PC-3 (cell line): ENCODE measurements at regions not wholly inside any gene's neighbourhood (a gene's known extent, or its start where the extent isn't known, plus 50 kb on each side); places are given as distances from the start of the nearest gene placed in this dataset.

ENCODE experiments used
- ATAC-seq: fragments of 200-7000 bp; cut with Tn5 transposase; 2 replicates; pipeline ENCODE4 v1.9.1; 2020; ENCODE audit warnings: mild to moderate bottlenecking, moderate library complexity
- BruUV-seq: library from RNA; stranded (reverse); fragments of 400-500 nt; replicated peaks from 2 replicates; lab custom pipeline; 2021; lab: Mats Ljungman, UMichigan
- CTCF ChIA-PET: fragments of 300-600 bp; sonication (Branson Sonifier 250); formaldehyde crosslinking; loops from one replicate; lab custom pipeline; 2022; ENCODE audit warnings: antibody characterized with exemption; lab: Charles Lee
- POLR2A ChIA-PET: fragments of 300-600 bp; sonication (Branson Sonifier 250); formaldehyde crosslinking; loops from one replicate; lab custom pipeline; 2022; ENCODE audit warnings: antibody characterized with exemption; ENCODE audit not compliant: unreplicated experiment; lab: Charles Lee
- DNase-seq: peaks from one replicate; pipeline ENCODE4 v3.0.0-alpha.2; 2015
- H2AFZ ChIP-seq: fragments of 300-600 bp; sonication (generic); 2 replicates; pipeline ENCODE4 v1.6.0; 2016; ENCODE audit warnings: antibody characterized with exemption, low read length
- H3F3A ChIP-seq: fragments of 300-600 bp; sonication (generic); one replicate; pipeline ENCODE4 v1.6.0; 2017; ENCODE audit warnings: antibody characterized with exemption, low read length, control low read depth, mild to moderate bottlenecking; ENCODE audit not compliant: unreplicated experiment
- H3K27ac ChIP-seq: fragments of 300-600 bp; sonication (generic); 2 replicates; pipeline ENCODE4 v1.5.1; 2016; ENCODE audit warnings: mild to moderate bottlenecking, low read length
- H3K27me3 ChIP-seq: fragments of 300-600 bp; sonication (generic); 2 replicates; pipeline ENCODE4 v1.6.1; 2016; ENCODE audit warnings: low read length, mixed read lengths
- H3K36me3 ChIP-seq: fragments of 300-600 bp; sonication (generic); 2 replicates; pipeline ENCODE4 v1.6.1; 2016; ENCODE audit warnings: low read depth, mixed run types, low read length, mixed read lengths
- H3K4me1 ChIP-seq: fragments of 300-600 bp; sonication (generic); 2 replicates; pipeline ENCODE4 v1.5.1; 2016; ENCODE audit warnings: low read length; ENCODE audit not compliant: insufficient read depth
- H3K4me2 ChIP-seq: fragments of 300-600 bp; sonication (generic); 2 replicates; pipeline ENCODE4 v1.6.0; 2016; ENCODE audit warnings: low read length
- H3K4me3 ChIP-seq: fragments of 300-600 bp; sonication (generic); 2 replicates; pipeline ENCODE4 v1.5.1; 2016; ENCODE audit warnings: mild to moderate bottlenecking, low read length, mixed read lengths
- H3K79me2 ChIP-seq: fragments of 300-600 bp; sonication (generic); 2 replicates; pipeline ENCODE4 v1.6.1; 2017; ENCODE audit warnings: low read length, mixed read lengths
- H3K9ac ChIP-seq: fragments of 300-600 bp; sonication (generic); 2 replicates; pipeline ENCODE4 v1.6.0; 2016; ENCODE audit warnings: mild to moderate bottlenecking, low read length
- H3K9me2 ChIP-seq: fragments of 300-600 bp; sonication (generic); replicated peaks from 2 replicates; pipeline ENCODE4 v1.6.1; 2016; ENCODE audit warnings: mixed run types, low read length, mixed read lengths
- H3K9me3 ChIP-seq: fragments of 300-600 bp; sonication (generic); 2 replicates; pipeline ENCODE4 v1.6.1; 2016; ENCODE audit warnings: low read length, mixed read lengths
- H4K20me1 ChIP-seq: fragments of 300-600 bp; sonication (generic); 2 replicates; pipeline ENCODE4 v1.6.1; 2016; ENCODE audit warnings: low read length, mixed read lengths
- EZH2 ChIP-seq: fragments of 300-600 bp; sonication (generic); IDR thresholded peaks from one replicate; pipeline ENCODE4 v1.6.1; 2017; ENCODE audit warnings: antibody characterized with exemption, mild to moderate bottlenecking, low read length; ENCODE audit not compliant: unreplicated experiment
- EZH2phosphoT487 ChIP-seq: fragments of 300-600 bp; sonication (generic); IDR thresholded peaks from 2 replicates; pipeline ENCODE4 v1.6.1; 2018; ENCODE audit warnings: mild to moderate bottlenecking, antibody characterized with exemption, low read length, borderline replicate concordance
- intact Hi-C: fragments of 100-400 bp; cut with micrococcal nuclease; formaldehyde crosslinking; loops from 2 replicates; pipeline ENCODE4 v1.9.0; 2023
- TF ChIP-seq, protein P1 (sequence below): fragments of 300-600 bp; sonication (generic); conservative IDR thresholded peaks from 2 replicates; pipeline ENCODE4 v1.5.1; 2017; ENCODE audit warnings: antibody characterized with exemption, low read depth, mild to moderate bottlenecking, low read length

DNA sequence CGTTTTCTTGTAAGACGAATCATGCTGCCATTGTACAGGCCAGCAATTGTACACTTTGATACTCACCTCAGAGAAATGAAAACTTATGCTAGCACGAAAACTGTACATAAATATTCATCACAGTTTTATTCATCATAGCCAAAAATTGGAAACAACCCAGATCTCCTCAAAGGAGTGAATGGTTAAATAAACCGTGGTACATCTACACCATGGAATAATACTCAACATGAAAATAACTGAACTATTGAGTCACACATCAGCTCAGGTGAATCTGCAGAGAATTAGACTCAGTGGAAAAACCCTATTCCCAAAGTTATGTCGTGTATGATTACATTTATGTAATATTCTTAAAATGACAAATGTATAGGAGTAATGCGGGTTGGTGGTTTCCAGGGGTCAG, 251.0 kb upstream of the HDAC4 start:
- BruUV-seq: no TSS peak
- H3F3A ChIP-seq: no peaks in the 10 kb centered on the region
- H3K27ac ChIP-seq: no peak overlapping the region
- H3K9ac ChIP-seq: no peak overlapping the region
- H3K9me2 ChIP-seq: no peaks in the 10 kb centered on the region
- intact Hi-C loops: no loop called here
- no peaks in the 10 kb centered on the region for H3K79me2 ChIP-seq
- TF ChIP-seq, protein P1, sequence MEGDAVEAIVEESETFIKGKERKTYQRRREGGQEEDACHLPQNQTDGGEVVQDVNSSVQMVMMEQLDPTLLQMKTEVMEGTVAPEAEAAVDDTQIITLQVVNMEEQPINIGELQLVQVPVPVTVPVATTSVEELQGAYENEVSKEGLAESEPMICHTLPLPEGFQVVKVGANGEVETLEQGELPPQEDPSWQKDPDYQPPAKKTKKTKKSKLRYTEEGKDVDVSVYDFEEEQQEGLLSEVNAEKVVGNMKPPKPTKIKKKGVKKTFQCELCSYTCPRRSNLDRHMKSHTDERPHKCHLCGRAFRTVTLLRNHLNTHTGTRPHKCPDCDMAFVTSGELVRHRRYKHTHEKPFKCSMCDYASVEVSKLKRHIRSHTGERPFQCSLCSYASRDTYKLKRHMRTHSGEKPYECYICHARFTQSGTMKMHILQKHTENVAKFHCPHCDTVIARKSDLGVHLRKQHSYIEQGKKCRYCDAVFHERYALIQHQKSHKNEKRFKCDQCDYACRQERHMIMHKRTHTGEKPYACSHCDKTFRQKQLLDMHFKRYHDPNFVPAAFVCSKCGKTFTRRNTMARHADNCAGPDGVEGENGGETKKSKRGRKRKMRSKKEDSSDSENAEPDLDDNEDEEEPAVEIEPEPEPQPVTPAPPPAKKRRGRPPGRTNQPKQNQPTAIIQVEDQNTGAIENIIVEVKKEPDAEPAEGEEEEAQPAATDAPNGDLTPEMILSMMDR: no peak
- TF ChIP-seq EZH2phosphoT487: no peak
- TF ChIP-seq EZH2: no peak
- ChIA-PET POLR2A (no interaction called here), CTCF (no interaction called here)
- no peaks in the 10 kb centered on the region for H3K9me3 ChIP-seq
- no peaks in the 10 kb centered on the region for H3K4me1 ChIP-seq
- no peak overlapping the region for H3K4me3 ChIP-seq
- ATAC-seq (no peak), DNase-seq (no peak)
- H2AFZ ChIP-seq: no peak overlapping the region
- peaks cover 30% of the 10 kb centered on the region for H3K27me3 ChIP-seq
- no peak overlapping the region for H3K4me2 ChIP-seq
- no peaks in the 10 kb centered on the region for H3K36me3 ChIP-seq
- H4K20me1 ChIP-seq: no peaks in the 10 kb centered on the region

DNA sequence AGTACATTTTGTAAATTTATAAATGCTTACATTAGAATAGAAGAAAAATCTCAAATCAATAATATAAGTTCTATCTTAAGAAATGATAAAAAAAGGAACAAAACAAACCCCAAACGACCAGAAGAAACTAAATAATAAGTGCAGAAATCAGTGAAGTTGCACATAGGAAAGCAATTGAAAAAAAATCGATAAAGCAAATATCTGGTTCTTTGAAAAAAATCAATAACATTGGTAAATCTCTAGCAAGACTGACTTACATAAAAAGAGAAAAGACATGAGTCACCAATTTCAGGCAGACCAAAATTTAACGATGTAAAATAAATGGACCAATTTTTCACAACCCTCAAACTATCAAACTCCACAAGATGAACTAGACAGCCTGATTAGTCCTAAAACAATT, 249.9 kb upstream of the HDAC4 start:
- Histone ChIP-seq H3K36me3 (no peaks in the 10 kb centered on the region), H3K9me2 (no peaks in the 10 kb centered on the region), H2AFZ (no peak overlapping the region), H3F3A (no peaks in the 10 kb centered on the region), H3K27me3 (peaks cover 41% of the 10 kb centered on the region), H4K20me1 (no peaks in the 10 kb centered on the region), H3K4me1 (no peaks in the 10 kb centered on the region), H3K9ac (no peak overlapping the region), H3K4me2 (no peak overlapping the region), H3K4me3 (no peak overlapping the region), H3K27ac (no peak overlapping the region), H3K79me2 (no peaks in the 10 kb centered on the region), H3K9me3 (no peaks in the 10 kb centered on the region)
- POLR2A ChIA-PET: no interaction called here
- CTCF ChIA-PET: no interaction called here
- ATAC-seq (no peak), DNase-seq (no peak)
- no TSS peak for BruUV-seq
- TF ChIP-seq EZH2: no peak
- TF ChIP-seq, protein P1: no peak
- no peak for TF ChIP-seq EZH2phosphoT487
- intact Hi-C loops: no loop called here

DNA sequence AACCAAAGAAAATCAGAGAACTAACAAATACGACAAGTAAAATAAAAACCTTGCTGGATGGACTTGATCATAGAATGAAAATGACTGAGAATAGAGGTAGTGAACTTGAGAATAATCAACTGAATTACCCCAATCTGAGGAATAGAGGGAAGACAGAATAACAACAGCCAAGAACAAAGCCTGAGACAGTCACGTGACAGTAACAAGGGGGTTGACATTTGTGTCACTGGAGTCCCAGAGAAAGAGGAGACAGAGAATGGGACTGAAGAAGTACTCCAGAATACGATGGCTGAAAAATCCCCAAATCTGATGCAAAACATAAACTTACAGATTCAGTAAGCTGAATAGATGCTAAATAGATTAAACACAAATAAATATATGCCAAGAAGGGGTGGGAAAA, 248.5 kb upstream of the HDAC4 start:
- ChIA-PET POLR2A (interaction anchor here (0.5 kb wide), 1 partner anchor 44 kb away, joined by 10 read pairs; no protein-coding TSS in a partner anchor), CTCF (no interaction called here)
- no peaks in the 10 kb centered on the region for H3K4me1 ChIP-seq
- no peaks in the 10 kb centered on the region for H3K79me2 ChIP-seq
- H3K9me3 ChIP-seq: no peaks in the 10 kb centered on the region
- intact Hi-C loops: no loop called here
- BruUV-seq: no TSS peak
- TF ChIP-seq EZH2phosphoT487 (no peak), EZH2 (no peak)
- TF ChIP-seq, protein P1: no peak
- H3K36me3 ChIP-seq: no peaks in the 10 kb centered on the region
- no peaks in the 10 kb centered on the region for H3F3A ChIP-seq
- H3K9ac ChIP-seq: no peak overlapping the region
- H3K9me2 ChIP-seq: no peaks in the 10 kb centered on the region
- H4K20me1 ChIP-seq: no peaks in the 10 kb centered on the region
- peaks cover 33% of the 10 kb centered on the region for H3K27me3 ChIP-seq
- ATAC-seq (no peak), DNase-seq (no peak)
- H3K27ac ChIP-seq: no peak overlapping the region
- no peak overlapping the region for H2AFZ ChIP-seq
- no peak overlapping the region for H3K4me2 ChIP-seq
- no peak overlapping the region for H3K4me3 ChIP-seq
